ENCODE measurements at regions not wholly inside any gene's neighbourhood (a gene's known extent, or its start where the extent isn't known, plus 50 kb on each side); places are given as distances from the start of the nearest gene placed in this dataset.
"Not testable (repeated sequence)": the region's sequence is repeated elsewhere in the genome, so short reads cannot be mapped to it uniquely, and the experiment has no call there.

- Histone ChIP-seq H3K4me1 (ENCODE audit: control insufficient read depth, insufficient read depth, low read length) (no peaks in the 10 kb centered on the region), H3K36me3 (ENCODE audit: control insufficient read depth, insufficient read depth, low read length) (no peaks in the 10 kb centered on the region), H3K9me3 (ENCODE audit: control insufficient read depth, low read length) (no peaks in the 10 kb centered on the region), H3K9ac (ENCODE audit: extremely low read depth, low read length, poor library complexity, severe bottlenecking) (no peak overlapping the region), H3K27ac (ENCODE audit: low read depth, low read length) (no peak overlapping the region), H3K4me3 (ENCODE audit: low read length) (no peak overlapping the region), H3K27me3 (ENCODE audit: control insufficient read depth, insufficient read depth, low read length, poor library complexity, severe bottlenecking) (no peaks in the 10 kb centered on the region)
- no peak overlapping the region for H3K27ac Mint-ChIP-seq
- no peaks in the 10 kb centered on the region for H3K27me3 Mint-ChIP-seq (ENCODE audit: insufficient read depth)
- TF ChIP-seq, protein P1, sequence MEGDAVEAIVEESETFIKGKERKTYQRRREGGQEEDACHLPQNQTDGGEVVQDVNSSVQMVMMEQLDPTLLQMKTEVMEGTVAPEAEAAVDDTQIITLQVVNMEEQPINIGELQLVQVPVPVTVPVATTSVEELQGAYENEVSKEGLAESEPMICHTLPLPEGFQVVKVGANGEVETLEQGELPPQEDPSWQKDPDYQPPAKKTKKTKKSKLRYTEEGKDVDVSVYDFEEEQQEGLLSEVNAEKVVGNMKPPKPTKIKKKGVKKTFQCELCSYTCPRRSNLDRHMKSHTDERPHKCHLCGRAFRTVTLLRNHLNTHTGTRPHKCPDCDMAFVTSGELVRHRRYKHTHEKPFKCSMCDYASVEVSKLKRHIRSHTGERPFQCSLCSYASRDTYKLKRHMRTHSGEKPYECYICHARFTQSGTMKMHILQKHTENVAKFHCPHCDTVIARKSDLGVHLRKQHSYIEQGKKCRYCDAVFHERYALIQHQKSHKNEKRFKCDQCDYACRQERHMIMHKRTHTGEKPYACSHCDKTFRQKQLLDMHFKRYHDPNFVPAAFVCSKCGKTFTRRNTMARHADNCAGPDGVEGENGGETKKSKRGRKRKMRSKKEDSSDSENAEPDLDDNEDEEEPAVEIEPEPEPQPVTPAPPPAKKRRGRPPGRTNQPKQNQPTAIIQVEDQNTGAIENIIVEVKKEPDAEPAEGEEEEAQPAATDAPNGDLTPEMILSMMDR (conservative IDR thresholded peaks at IDR 0.05), result no peak
- no peak for DNase-seq
- H3K4me3 Mint-ChIP-seq, result no peak overlapping the region
- 99 to 100% methylated on average over 1 to 3 of the region's 3 CpGs for WGBS, 2 experiments (ENCODE audit: insufficient coverage in 1 of 2, insufficient read length in 1 of 2)
- H3K9me3 Mint-ChIP-seq, result no peaks in the 10 kb centered on the region
- no peaks in the 10 kb centered on the region for H3K4me1 Mint-ChIP-seq
- no peaks in the 10 kb centered on the region for H3K36me3 Mint-ChIP-seq (ENCODE audit: low read depth)
Measured at GRCh38 chr3:20645340-20645739, 459.3 kb upstream of the SGO1 start.

DNA sequence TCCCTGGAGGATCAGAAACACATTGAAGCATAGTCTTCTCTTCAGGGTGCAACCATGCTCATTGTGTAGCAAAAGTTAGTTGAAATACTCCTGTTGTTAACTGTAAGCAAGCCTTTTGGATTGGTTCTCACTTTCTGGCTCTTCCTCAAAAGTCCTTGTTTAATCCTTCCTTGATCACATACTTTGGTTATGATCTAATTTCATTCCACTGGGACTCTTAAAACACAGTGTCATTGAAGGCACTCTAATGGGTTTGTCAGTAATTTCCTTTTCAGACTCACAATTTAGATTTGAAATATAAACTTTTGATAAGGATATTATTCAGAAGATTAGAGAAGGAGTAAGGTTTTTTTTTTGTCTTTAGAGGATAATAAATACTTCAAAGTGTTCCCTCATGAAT is 451.7 kb upstream of the SGO1 start:
- Histone ChIP-seq H3K27me3 (ENCODE audit: control insufficient read depth, insufficient read depth, low read length, poor library complexity, severe bottlenecking) (no peaks in the 10 kb centered on the region), H3K9me3 (ENCODE audit: control insufficient read depth, low read length) (no peaks in the 10 kb centered on the region), H3K4me1 (ENCODE audit: control insufficient read depth, insufficient read depth, low read length) (no peaks in the 10 kb centered on the region), H3K9ac (ENCODE audit: extremely low read depth, low read length, poor library complexity, severe bottlenecking) (no peak overlapping the region), H3K27ac (ENCODE audit: low read depth, low read length) (no peak overlapping the region), H3K36me3 (ENCODE audit: control insufficient read depth, insufficient read depth, low read length) (no peaks in the 10 kb centered on the region), H3K4me3 (ENCODE audit: low read length) (no peak overlapping the region)
- no peaks in the 10 kb centered on the region for H3K4me1 Mint-ChIP-seq
- DNase-seq, result no peak
- TF ChIP-seq, protein P1 (conservative IDR thresholded peaks at IDR 0.05), result no peak
- H3K9me3 Mint-ChIP-seq, result no peaks in the 10 kb centered on the region
- H3K4me3 Mint-ChIP-seq, result no peak overlapping the region
- no peak overlapping the region for H3K27ac Mint-ChIP-seq
- H3K27me3 Mint-ChIP-seq (ENCODE audit: insufficient read depth), result no peaks in the 10 kb centered on the region
- no peaks in the 10 kb centered on the region for H3K36me3 Mint-ChIP-seq (ENCODE audit: low read depth)

DNA sequence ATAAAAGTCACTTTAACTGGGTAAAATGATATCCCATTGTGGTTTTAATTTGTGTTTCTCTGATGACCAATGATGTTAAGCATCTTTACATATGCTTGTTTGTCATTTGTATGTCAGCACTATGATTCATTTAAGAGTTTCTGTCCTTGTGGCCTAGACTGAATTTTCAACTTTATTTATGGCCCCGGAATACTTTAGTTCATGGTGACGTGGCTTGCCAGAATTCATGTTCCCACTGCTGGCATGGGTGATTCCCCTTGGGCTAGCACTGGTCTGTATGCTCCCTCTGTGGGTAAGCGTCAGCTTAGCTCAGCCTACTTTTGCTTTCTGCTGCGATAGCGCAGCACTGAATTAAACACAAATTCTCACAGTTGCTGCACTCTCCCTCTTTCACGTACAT is 436.3 kb upstream of the SGO1 start:
- Mint-ChIP-seq H3K4me1 (no peaks in the 10 kb centered on the region), H3K27ac (no peak overlapping the region)
- TF ChIP-seq, protein P1 (conservative IDR thresholded peaks at IDR 0.05), result no peak

DNA sequence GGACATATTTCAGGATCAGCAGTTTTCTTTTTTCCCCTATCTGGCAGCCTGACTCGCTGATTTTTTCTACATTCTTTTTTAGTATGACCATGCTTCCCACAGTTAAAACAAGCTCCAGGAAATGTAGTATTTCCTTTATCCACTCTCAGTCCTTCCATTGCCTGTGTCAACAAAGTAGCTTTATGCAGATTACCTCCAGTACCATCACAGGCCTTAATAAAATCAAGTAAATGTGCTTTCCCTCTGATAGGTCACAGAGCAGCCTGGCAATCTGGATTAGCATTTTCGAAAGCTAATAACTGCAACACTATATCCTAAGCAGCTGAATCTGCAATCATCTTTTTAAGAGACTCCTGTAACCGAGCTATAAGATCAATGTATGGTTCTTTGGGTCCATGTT is 432.6 kb upstream of the SGO1 start:
- H3K9me3 ChIP-seq (ENCODE audit: control insufficient read depth, low read length), result peaks cover 35% of the 10 kb centered on the region
- H3K27me3 ChIP-seq (ENCODE audit: control insufficient read depth, insufficient read depth, low read length, poor library complexity, severe bottlenecking); H3K36me3 Mint-ChIP-seq (ENCODE audit: low read depth); H3K4me1 Mint-ChIP-seq; H3K27ac ChIP-seq (ENCODE audit: low read depth, low read length); H3K27me3 Mint-ChIP-seq (ENCODE audit: insufficient read depth); H3K4me1 ChIP-seq (ENCODE audit: control insufficient read depth, insufficient read depth, low read length); H3K4me3 ChIP-seq (ENCODE audit: low read length); H3K4me3 Mint-ChIP-seq; H3K9ac ChIP-seq (ENCODE audit: extremely low read depth, low read length, poor library complexity, severe bottlenecking); H3K27ac Mint-ChIP-seq; DNase-seq; H3K36me3 ChIP-seq (ENCODE audit: control insufficient read depth, insufficient read depth, low read length): not testable (repeated sequence)
- peaks cover 25% of the 10 kb centered on the region for H3K9me3 Mint-ChIP-seq
- WGBS, 2 experiments (ENCODE audit: insufficient coverage in 1 of 2, insufficient read length in 1 of 2), result 81% methylated on average over 3 of the region's 3 CpGs; no CpG with 5 or more reads in 1 of the 2 experiments

More for the DNA sequence above, 436.3 kb upstream of the SGO1 start:
- Histone ChIP-seq H3K9me3 (ENCODE audit: control insufficient read depth, low read length) (peaks cover 9% of the 10 kb centered on the region), H3K4me1 (ENCODE audit: control insufficient read depth, insufficient read depth, low read length) (no peaks in the 10 kb centered on the region), H3K27me3 (ENCODE audit: control insufficient read depth, insufficient read depth, low read length, poor library complexity, severe bottlenecking) (no peaks in the 10 kb centered on the region), H3K9ac (ENCODE audit: extremely low read depth, low read length, poor library complexity, severe bottlenecking) (no peak overlapping the region), H3K27ac (ENCODE audit: low read depth, low read length) (no peak overlapping the region), H3K36me3 (ENCODE audit: control insufficient read depth, insufficient read depth, low read length) (no peaks in the 10 kb centered on the region), H3K4me3 (ENCODE audit: low read length) (no peak overlapping the region)
- Mint-ChIP-seq H3K4me3 (no peak overlapping the region), H3K9me3 (peaks cover 3% of the 10 kb centered on the region), H3K27me3 (ENCODE audit: insufficient read depth) (no peaks in the 10 kb centered on the region), H3K36me3 (ENCODE audit: low read depth) (peaks cover 2% of the 10 kb centered on the region)
- 93 to 94% methylated on average over 3 to 6 of the region's 6 CpGs for WGBS, 2 experiments (ENCODE audit: insufficient coverage in 1 of 2, insufficient read length in 1 of 2)
- no peak for DNase-seq

DNA sequence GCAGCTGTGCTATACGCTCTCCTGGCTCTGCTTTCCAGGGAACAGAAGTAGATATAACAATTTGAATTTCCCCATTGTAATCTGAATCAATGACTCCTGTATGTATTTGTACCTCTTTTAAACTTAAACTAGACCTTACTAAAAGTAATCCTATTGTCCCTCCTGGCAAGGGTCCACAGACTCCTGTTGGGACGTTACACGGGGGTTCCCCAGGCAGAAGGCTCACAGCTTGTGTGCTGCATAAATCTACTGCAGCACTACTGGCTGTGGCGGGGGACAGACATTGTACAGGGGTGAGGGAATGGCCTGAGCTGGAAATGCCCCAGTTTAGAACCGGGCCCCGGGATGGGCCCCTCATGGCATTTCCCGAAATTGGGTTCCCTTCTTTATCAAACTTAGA is 432.2 kb upstream of the SGO1 start:
- not testable (repeated sequence) for H3K9ac ChIP-seq (ENCODE audit: extremely low read depth, low read length, poor library complexity, severe bottlenecking); H3K4me1 ChIP-seq (ENCODE audit: control insufficient read depth, insufficient read depth, low read length); H3K36me3 Mint-ChIP-seq (ENCODE audit: low read depth); DNase-seq; H3K27me3 Mint-ChIP-seq (ENCODE audit: insufficient read depth); H3K4me3 Mint-ChIP-seq; H3K4me1 Mint-ChIP-seq; H3K27ac ChIP-seq (ENCODE audit: low read depth, low read length); H3K27ac Mint-ChIP-seq; H3K4me3 ChIP-seq (ENCODE audit: low read length); H3K36me3 ChIP-seq (ENCODE audit: control insufficient read depth, insufficient read depth, low read length); H3K27me3 ChIP-seq (ENCODE audit: control insufficient read depth, insufficient read depth, low read length, poor library complexity, severe bottlenecking)
- peaks cover 29% of the 10 kb centered on the region for H3K9me3 Mint-ChIP-seq
- H3K9me3 ChIP-seq (ENCODE audit: control insufficient read depth, low read length), result peaks cover 40% of the 10 kb centered on the region
- 93 to 96% methylated on average over 6 to 7 of the region's 7 CpGs for WGBS, 2 experiments (ENCODE audit: insufficient coverage in 1 of 2, insufficient read length in 1 of 2)

Measured in endodermal cell (in vitro differentiated cells).